ENCODE measurements at regions not wholly inside any gene's neighbourhood (a gene's known extent, or its start where the extent isn't known, plus 50 kb on each side); places are given as distances from the start of the nearest gene placed in this dataset.

DNA sequence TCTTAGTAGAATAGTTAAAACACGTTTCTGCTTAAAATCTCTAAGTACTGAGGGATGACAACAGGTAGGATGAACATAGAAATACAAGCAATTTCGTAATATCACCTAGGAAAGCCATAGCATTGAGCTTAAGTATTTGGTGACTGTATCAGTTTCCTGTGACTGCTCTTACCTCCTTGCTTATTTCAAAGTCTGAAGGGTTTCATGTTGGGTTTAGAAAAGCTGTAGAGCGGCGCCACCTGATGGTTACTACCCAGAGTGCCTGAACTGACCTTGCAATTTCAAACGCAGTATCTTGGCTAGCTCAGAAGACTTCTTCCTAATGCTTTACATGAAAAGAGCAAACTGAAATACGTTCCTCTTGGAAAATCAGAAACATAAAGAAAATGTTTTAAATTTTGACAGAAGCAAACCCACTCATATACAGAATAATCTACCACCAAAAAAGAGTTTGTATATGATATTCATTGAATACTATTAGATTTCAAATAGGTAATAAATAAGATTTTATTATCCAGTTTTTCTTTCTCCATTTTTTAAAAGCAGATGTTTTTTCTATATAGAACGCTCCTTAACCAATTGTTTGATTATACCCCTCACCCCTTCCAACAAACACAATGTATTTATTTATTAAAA lies 82.3 kb upstream of the RIPOR2 start:
- DNase-seq (ENCODE audit: low read depth), result no peak
- TF ChIP-seq, protein P1, sequence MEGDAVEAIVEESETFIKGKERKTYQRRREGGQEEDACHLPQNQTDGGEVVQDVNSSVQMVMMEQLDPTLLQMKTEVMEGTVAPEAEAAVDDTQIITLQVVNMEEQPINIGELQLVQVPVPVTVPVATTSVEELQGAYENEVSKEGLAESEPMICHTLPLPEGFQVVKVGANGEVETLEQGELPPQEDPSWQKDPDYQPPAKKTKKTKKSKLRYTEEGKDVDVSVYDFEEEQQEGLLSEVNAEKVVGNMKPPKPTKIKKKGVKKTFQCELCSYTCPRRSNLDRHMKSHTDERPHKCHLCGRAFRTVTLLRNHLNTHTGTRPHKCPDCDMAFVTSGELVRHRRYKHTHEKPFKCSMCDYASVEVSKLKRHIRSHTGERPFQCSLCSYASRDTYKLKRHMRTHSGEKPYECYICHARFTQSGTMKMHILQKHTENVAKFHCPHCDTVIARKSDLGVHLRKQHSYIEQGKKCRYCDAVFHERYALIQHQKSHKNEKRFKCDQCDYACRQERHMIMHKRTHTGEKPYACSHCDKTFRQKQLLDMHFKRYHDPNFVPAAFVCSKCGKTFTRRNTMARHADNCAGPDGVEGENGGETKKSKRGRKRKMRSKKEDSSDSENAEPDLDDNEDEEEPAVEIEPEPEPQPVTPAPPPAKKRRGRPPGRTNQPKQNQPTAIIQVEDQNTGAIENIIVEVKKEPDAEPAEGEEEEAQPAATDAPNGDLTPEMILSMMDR (conservative IDR thresholded peaks at IDR 0.05; ENCODE audit: low read depth, low read length), result peak; percentile 62
- H3K4me3 ChIP-seq (ENCODE audit: low read length), result no peak overlapping the region

- no peak overlapping the region for H3K4me3 ChIP-seq (ENCODE audit: low read length)
- TF ChIP-seq, protein P1 (conservative IDR thresholded peaks at IDR 0.05; ENCODE audit: low read depth, low read length), result no peak
- DNase-seq (ENCODE audit: low read depth), result no peak
These were observed 82.8 kb upstream of the RIPOR2 start for GRCh38 chr6:25018568-25018954.

DNA sequence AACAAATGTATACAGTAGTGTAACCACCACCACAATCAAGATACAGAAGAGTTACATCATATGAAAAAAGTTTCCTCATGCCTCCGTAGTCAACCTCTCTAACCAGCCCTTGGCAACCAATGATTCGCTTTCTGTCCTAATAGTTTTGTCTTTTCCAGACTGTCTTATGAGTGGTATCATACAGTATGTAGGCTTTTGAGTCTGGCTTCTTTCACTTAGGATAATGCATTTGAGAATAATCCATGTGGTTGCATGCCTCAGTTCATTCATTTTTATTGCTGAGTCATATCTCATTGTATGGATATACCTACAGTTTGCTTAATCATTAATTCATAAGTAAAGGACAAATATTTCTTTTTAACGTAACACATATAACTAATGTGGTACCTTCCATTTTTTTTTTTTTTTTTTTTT lies 86.4 kb upstream of the RIPOR2 start:
- TF ChIP-seq, protein P1 (conservative IDR thresholded peaks at IDR 0.05; ENCODE audit: low read depth, low read length), result no peak
- H3K4me3 ChIP-seq (ENCODE audit: low read length), result no peak overlapping the region
- no peak for DNase-seq (ENCODE audit: low read depth)

- H3K4me3 ChIP-seq (ENCODE audit: low read length), result no peak overlapping the region
- no peak for DNase-seq (ENCODE audit: low read depth)
- TF ChIP-seq, protein P1 (conservative IDR thresholded peaks at IDR 0.05; ENCODE audit: low read depth, low read length), result no peak
These were observed 88.0 kb upstream of the RIPOR2 start for GRCh38 chr6:25023781-25024180.

- no peak for DNase-seq (ENCODE audit: low read depth)
- H3K4me3 ChIP-seq (ENCODE audit: low read length), result no peak overlapping the region
- TF ChIP-seq, protein P1 (conservative IDR thresholded peaks at IDR 0.05; ENCODE audit: low read depth, low read length), result no peak
These were observed 89.1 kb upstream of the RIPOR2 start for GRCh38 chr6:25024821-25025220.

DNA sequence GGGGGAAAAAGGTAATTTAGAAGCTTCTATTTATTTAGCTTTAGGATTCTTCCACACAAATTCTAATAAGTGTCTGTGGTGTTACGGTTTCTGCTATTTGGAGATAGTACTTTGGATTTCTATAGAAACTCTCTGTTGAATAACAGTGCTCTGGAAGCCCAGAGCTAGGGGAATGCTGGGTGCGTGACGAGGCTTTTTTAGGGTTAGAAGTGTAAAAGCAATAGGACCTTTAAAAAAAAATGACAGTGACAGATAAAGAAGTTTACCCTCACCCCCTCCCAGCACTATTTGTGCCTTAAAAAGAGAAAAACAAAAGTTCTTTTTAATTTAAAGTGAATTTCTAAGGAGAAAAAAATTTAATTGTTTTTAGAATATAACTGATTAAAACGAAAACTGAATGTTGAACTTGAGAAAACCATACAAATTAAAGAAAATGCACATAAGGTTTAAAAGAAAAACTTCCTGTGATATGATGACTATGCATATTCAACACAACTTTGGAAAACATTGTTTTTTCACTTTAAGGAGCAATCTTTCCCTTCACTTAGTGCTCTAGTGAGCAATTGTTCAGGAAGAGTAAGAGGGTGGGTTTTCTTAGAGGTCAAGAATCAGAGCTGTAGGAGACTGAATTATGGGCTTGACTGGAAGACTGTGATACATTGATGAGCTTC lies 89.6 kb upstream of the RIPOR2 start:
- TF ChIP-seq, protein P1 (conservative IDR thresholded peaks at IDR 0.05; ENCODE audit: low read depth, low read length), result no peak
- no peak for DNase-seq (ENCODE audit: low read depth)
- no peak overlapping the region for H3K4me3 ChIP-seq (ENCODE audit: low read length)

GRCh38 chr6:25025919-25026301 lies 90.2 kb upstream of the RIPOR2 start:
- H3K4me3 ChIP-seq (ENCODE audit: low read length), result no peak overlapping the region
- TF ChIP-seq, protein P1 (conservative IDR thresholded peaks at IDR 0.05; ENCODE audit: low read depth, low read length), result no peak

More at GRCh38 chr6:25025919-25026301, 90.2 kb upstream of the RIPOR2 start:
- DNase-seq (ENCODE audit: low read depth), result no peak

All from retinal pigment epithelial cell (primary cell).